ENCODE measurements at regions not wholly inside any gene's neighbourhood (a gene's known extent, or its start where the extent isn't known, plus 50 kb on each side); places are given as distances from the start of the nearest gene placed in this dataset.

DNA sequence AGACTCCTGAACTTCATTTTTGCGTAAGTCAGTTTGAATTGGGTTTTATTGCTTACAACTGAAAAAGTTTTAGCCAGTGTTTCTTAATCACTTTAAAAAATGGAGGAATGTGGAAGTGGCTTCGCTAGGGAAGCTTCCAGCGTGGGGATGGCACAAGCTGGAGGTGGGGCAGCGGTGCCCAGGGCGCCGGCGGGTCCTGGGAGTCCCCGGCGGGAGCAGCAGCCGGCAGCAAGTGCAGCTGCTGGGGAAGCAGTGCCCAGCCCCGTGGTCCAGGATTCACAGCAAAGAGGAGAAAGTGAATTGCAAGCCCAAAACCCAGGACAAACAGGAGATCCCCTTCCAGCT, 301.8 kb upstream of the PROK2 start:
- TF ChIP-seq POLR2A (IDR thresholded peaks at IDR 0.05; ENCODE audit: control extremely low read depth in 1 of 2, low read depth in 2 of 2, low read length in 2 of 2) (no peak), TBP (IDR thresholded peaks at IDR 0.05; ENCODE audit: low read depth, low read length) (no peak), JUND (IDR thresholded peaks at IDR 0.05; ENCODE audit: low read length) (no peak), ATF2 (IDR thresholded peaks at IDR 0.05; ENCODE audit: low read length) (no peak), SAP30 (IDR thresholded peaks at IDR 0.05; ENCODE audit: insufficient read depth, insufficient replicate concordance, low read length) (no peak), YY1 (IDR thresholded peaks at IDR 0.05; ENCODE audit: low read depth, low read length) (no peak), ZNF274 (IDR thresholded peaks at IDR 0.05; ENCODE audit: borderline replicate concordance, extremely low read depth, low read length) (no peak), BRCA1 (IDR thresholded peaks at IDR 0.05; ENCODE audit: low read depth, low read length) (no peak), RXRA (IDR thresholded peaks at IDR 0.05; ENCODE audit: insufficient read depth, low read depth, low read length) (no peak), PHF8 (conservative IDR thresholded peaks at IDR 0.05; ENCODE audit: low read depth, low read length) (no peak)
- no peaks in the 10 kb centered on the region; a peak in 1 of 7 replicates for H3K4me1 ChIP-seq (replicated peaks in 1 of 4; ENCODE audit: control insufficient read depth in 3 of 4, insufficient read depth in 4 of 4, low read length in 3 of 4)

More for the DNA sequence above, 301.8 kb upstream of the PROK2 start:
- Histone ChIP-seq H3K79me2 (ENCODE audit: control insufficient read depth in 1 of 2, insufficient read depth in 2 of 2, low read length in 2 of 2) (no peaks in the 10 kb centered on the region), H3K18ac (ENCODE audit: extremely low read depth, low read length) (no peak overlapping the region), H3K36me3 (ENCODE audit: control insufficient read depth in 2 of 4, insufficient read depth in 4 of 4, low read length in 3 of 4) (no peaks in the 10 kb centered on the region), H4K91ac (replicated peaks; ENCODE audit: insufficient read length, low read length) (no peak overlapping the region), H3K14ac (ENCODE audit: insufficient read length) (no peak overlapping the region), H4K20me1 (replicated peaks in 1 of 2; ENCODE audit: control insufficient read depth in 1 of 2, insufficient read depth in 2 of 2, low read length in 2 of 2) (no peaks in the 10 kb centered on the region), H2BK120ac (replicated peaks; ENCODE audit: low read depth, low read length) (no peak overlapping the region), H2BK20ac (ENCODE audit: low read length) (no peak overlapping the region), H2BK15ac (ENCODE audit: low read length) (no peak overlapping the region), H2AK5ac (ENCODE audit: low read depth, low read length) (no peak overlapping the region), H3K27ac (ENCODE audit: low read depth, low read length) (no peak overlapping the region), H2AFZ (ENCODE audit: low read length) (no peak overlapping the region), H3K23ac (ENCODE audit: insufficient read length) (no peak overlapping the region), H2BK5ac (ENCODE audit: low read depth, low read length) (no peak overlapping the region), H4K8ac (ENCODE audit: extremely low read depth, insufficient read depth, low read length) (no peak overlapping the region), H3K23me2 (ENCODE audit: low read depth, low read length) (no peaks in the 10 kb centered on the region; the same call in 1 of the 2 replicates), H3K4me3 (ENCODE audit: extremely low read depth in 1 of 4, insufficient read depth in 2 of 4, low read depth in 3 of 4, low read length in 4 of 4) (no peak overlapping the region), H4K5ac (ENCODE audit: insufficient read length, low read depth, low read length) (no peak overlapping the region), H3K79me1 (ENCODE audit: low read depth, low read length) (no peaks in the 10 kb centered on the region), H3K4ac (replicated peaks; ENCODE audit: insufficient read length, low read depth, low read length) (no peak overlapping the region), H3K9me3 (ENCODE audit: insufficient read depth in 2 of 2, low read depth in 1 of 2, low read length in 1 of 2) (no peaks in the 10 kb centered on the region), H3K56ac (replicated peaks; ENCODE audit: insufficient read length, low read depth, low read length) (no peak overlapping the region), H3K4me2 (ENCODE audit: insufficient read depth in 1 of 2, low read depth in 2 of 2, low read length in 2 of 2) (no peak overlapping the region), H3K9ac (replicated peaks in 1 of 4; ENCODE audit: extremely low read depth in 1 of 4, low read depth in 3 of 4, low read length in 3 of 4) (no peak overlapping the region), H3K27me3 (replicated peaks in 1 of 4; ENCODE audit: control insufficient read depth in 3 of 4, extremely low read depth in 1 of 4, insufficient read depth in 3 of 4, low read length in 3 of 4) (no peaks in the 10 kb centered on the region; a peak in 1 of 7 replicates), H2BK12ac (ENCODE audit: low read depth, low read length) (no peak overlapping the region)
- DNase-seq (ENCODE audit: low read depth in 1 of 2, low spot score in 2 of 2) (no peak), FAIRE-seq (no peak)
- ChIA-PET POLR2A (ENCODE audit: partially characterized antibody) (interaction anchor here (0.6 kb wide), 1 partner anchor 22 kb away, joined by 3 read pairs; no protein-coding TSS in a partner anchor), CTCF (ENCODE audit: partially characterized antibody) (interaction anchor here (1.0 to 1.6 kb wide), 4 partner anchors 98 to 211 kb away, joined by 3 to 4 read pairs (median 4); no protein-coding TSS in a partner anchor)
- 92% methylated on average over 11 of the region's 11 CpGs; no CpG with 5 or more reads in 1 of the 2 experiments for WGBS, 2 experiments (ENCODE audit: extremely low coverage in 1 of 2, insufficient coverage in 1 of 2, insufficient read length in 1 of 2, insufficient replicate concordance in 2 of 2, low coverage in 1 of 2, low lambda C conversion rate in 2 of 2, missing lambda C conversion rate in 1 of 2)

All from H1 (cell line).